ENCODE measurements at regions not wholly inside any gene's neighbourhood (a gene's known extent, or its start where the extent isn't known, plus 50 kb on each side); places are given as distances from the start of the nearest gene placed in this dataset.

DNA sequence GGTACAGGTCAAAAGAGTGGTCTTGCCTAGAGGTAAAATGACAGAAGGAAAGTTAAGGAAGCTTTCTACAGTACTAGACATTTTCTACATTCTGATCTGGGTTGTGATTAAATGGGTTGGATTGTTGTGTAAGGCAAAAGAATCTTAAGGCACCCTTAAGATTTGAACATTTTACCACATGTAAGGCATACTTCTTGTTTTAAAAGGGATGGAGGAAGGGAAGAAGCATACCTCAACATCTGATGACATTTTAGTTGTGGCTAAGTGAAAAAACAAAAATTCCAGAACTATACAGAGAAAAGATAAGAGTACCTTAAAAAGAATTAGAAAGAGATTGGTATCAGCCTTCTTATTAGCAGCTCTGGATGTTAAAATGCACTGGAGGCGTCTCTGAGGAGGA, 356.0 kb upstream of the CADM1 start:
- WGBS, 2 donors, result 90 to 95% methylated on average over 1 of the region's 1 CpG
- TF ChIP-seq POLR2AphosphoS5 (IDR thresholded peaks at IDR 0.05) (no peak), POLR2A (IDR thresholded peaks at IDR 0.05) (no peak), EP300 (IDR thresholded peaks at IDR 0.05) (no peak)
- TF ChIP-seq, protein P1, sequence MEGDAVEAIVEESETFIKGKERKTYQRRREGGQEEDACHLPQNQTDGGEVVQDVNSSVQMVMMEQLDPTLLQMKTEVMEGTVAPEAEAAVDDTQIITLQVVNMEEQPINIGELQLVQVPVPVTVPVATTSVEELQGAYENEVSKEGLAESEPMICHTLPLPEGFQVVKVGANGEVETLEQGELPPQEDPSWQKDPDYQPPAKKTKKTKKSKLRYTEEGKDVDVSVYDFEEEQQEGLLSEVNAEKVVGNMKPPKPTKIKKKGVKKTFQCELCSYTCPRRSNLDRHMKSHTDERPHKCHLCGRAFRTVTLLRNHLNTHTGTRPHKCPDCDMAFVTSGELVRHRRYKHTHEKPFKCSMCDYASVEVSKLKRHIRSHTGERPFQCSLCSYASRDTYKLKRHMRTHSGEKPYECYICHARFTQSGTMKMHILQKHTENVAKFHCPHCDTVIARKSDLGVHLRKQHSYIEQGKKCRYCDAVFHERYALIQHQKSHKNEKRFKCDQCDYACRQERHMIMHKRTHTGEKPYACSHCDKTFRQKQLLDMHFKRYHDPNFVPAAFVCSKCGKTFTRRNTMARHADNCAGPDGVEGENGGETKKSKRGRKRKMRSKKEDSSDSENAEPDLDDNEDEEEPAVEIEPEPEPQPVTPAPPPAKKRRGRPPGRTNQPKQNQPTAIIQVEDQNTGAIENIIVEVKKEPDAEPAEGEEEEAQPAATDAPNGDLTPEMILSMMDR (IDR thresholded peaks at IDR 0.05), result no peak
- no peaks in the 10 kb centered on the region for H3K36me3 ChIP-seq
- H3K27ac ChIP-seq, result no peak overlapping the region
- DNase-seq, result no peak
- H3K4me1 ChIP-seq, result no peaks in the 10 kb centered on the region
- H3K27me3 ChIP-seq, result no peaks in the 10 kb centered on the region
- H3K9me3 ChIP-seq, result peaks cover 0 to 6% (median 2%) of the 10 kb centered on the region in 4 donors
- intact Hi-C loops (cut with DNase I), result no loop called here
- no peak overlapping the region for H3K4me3 ChIP-seq

DNA sequence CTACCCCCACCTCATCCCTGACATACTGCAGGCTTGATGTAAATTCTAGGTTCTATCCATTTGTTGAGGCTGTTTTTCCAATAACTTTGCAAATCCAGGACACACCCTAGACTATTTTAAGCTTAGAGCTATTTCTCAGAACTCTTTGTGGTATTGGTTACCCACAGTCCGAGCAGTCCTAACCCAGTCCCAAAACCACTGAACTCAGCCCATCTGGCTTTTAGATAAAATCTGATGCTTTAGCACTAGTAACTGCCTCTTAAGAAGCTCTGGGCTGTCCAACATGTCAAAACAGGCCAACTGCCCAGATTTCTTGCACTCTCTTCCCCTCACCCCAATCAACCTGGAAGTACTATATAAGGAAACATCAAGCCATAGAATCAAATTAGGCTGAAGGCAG, 344.4 kb upstream of the CADM1 start:
- H3K9me3 ChIP-seq, result no peaks in the 10 kb centered on the region
- TF ChIP-seq POLR2AphosphoS5 (IDR thresholded peaks at IDR 0.05), result no peak
- no peak for TF ChIP-seq EP300 (IDR thresholded peaks at IDR 0.05)
- TF ChIP-seq POLR2A (IDR thresholded peaks at IDR 0.05), result no peak
- TF ChIP-seq, protein P1 (IDR thresholded peaks at IDR 0.05), result no peak
- no peaks in the 10 kb centered on the region for H3K36me3 ChIP-seq
- no peak overlapping the region for H3K4me3 ChIP-seq
- intact Hi-C loops (cut with DNase I), result no loop called here
- 33 to 69% methylated on average over 1 of the region's 1 CpG for WGBS, 2 donors
- peaks cover 0 to 19% (median 15%) of the 10 kb centered on the region in 4 donors for H3K4me1 ChIP-seq
- no peak for DNase-seq
- no peaks in the 10 kb centered on the region for H3K27me3 ChIP-seq
- H3K27ac ChIP-seq, result no peak overlapping the region

DNA sequence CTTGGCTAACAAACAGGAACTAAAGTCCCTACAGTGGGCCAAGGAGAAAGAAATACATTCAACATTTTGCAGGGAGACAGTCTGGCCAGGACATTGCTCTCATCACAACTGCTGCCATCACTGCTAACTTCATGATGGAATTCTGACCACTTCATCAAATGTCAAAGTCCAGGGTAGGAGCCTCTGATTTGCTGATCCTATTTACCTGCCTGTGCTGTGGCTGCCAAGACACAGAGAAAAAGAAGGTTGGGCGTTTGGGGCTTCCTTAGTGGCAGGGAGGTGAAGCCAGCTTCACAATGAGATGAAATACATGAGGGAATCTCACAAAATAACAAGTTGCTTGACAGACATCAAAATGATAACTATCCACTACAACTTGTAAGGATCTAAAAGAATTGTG, 343.9 kb upstream of the CADM1 start:
- DNase-seq, result no peak
- Histone ChIP-seq H3K4me3 (no peak overlapping the region), H3K36me3 (no peaks in the 10 kb centered on the region), H3K27me3 (no peaks in the 10 kb centered on the region), H3K27ac (peak overlapping the region in 1 of 4 donors; percentile 25), H3K9me3 (no peaks in the 10 kb centered on the region), H3K4me1 (peaks cover 0 to 19% (median 15%) of the 10 kb centered on the region in 4 donors)
- TF ChIP-seq, protein P1 (IDR thresholded peaks at IDR 0.05), result no peak
- TF ChIP-seq EP300 (IDR thresholded peaks at IDR 0.05) (no peak), POLR2AphosphoS5 (IDR thresholded peaks at IDR 0.05) (no peak), POLR2A (IDR thresholded peaks at IDR 0.05) (no peak)
- 5 to 20% methylated on average over 1 of the region's 1 CpG for WGBS, 2 donors
- intact Hi-C loops (cut with DNase I), result no loop called here

DNA sequence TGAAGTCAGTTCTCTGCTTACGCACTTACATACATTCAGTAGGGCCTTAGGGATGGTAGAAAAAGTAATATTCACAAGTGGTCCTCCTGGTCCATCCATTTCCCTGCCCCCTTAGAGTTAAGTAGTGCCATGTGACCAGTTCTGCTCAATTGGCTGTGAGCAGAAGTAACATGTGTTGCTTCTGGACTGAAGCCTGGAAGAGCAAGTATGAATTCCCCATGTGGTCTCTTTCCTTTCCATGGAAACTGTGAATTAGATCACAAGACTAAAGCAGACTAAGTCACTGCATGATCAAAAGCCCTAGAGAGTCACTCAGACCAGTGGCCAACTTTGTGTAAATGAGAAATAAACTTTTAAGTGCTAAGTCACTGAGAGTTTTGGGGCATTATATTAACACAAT, 341.7 kb upstream of the CADM1 start:
- DNase-seq, result no peak
- intact Hi-C loops (cut with DNase I), result no loop called here
- WGBS, 2 donors, result 96 to 100% methylated on average over 1 of the region's 1 CpG
- Histone ChIP-seq H3K27me3 (no peaks in the 10 kb centered on the region), H3K27ac (no peak overlapping the region), H3K9me3 (no peaks in the 10 kb centered on the region), H3K4me3 (no peak overlapping the region), H3K4me1 (peaks cover 0 to 19% (median 15%) of the 10 kb centered on the region in 4 donors), H3K36me3 (no peaks in the 10 kb centered on the region)
- TF ChIP-seq POLR2AphosphoS5 (IDR thresholded peaks at IDR 0.05), result no peak
- TF ChIP-seq, protein P1 (IDR thresholded peaks at IDR 0.05), result no peak
- no peak for TF ChIP-seq EP300 (IDR thresholded peaks at IDR 0.05)

DNA sequence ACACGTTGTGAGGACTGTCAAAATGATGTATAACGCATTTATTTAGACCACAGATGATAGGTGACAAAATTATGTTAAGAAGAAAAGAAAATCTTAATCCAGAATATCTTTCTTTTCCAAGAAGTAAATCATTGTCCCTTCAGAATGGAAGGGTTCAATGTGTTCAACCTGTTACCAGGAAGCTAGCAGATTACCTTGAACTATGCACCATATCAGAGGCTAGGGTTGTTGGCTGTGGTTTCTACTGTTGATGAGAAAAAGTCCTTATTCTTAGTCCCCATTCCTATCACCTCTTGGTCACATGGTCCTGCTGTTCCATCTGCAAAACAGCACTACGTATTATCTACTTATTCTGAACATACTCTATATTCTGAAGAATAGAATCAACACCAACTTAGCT, 339.5 kb upstream of the CADM1 start:
- Histone ChIP-seq H3K27me3 (no peaks in the 10 kb centered on the region), H3K4me3 (no peak overlapping the region), H3K27ac (no peak overlapping the region), H3K36me3 (no peaks in the 10 kb centered on the region), H3K4me1 (peaks cover 0 to 18% (median 14%) of the 10 kb centered on the region in 4 donors), H3K9me3 (no peaks in the 10 kb centered on the region)
- DNase-seq, result no peak
- TF ChIP-seq POLR2AphosphoS5 (IDR thresholded peaks at IDR 0.05), result no peak
- TF ChIP-seq EP300 (IDR thresholded peaks at IDR 0.05), result no peak
- TF ChIP-seq, protein P1 (IDR thresholded peaks at IDR 0.05), result no peak
- no peak for TF ChIP-seq POLR2A (IDR thresholded peaks at IDR 0.05)
- 40 to 66% methylated on average over 3 of the region's 3 CpGs for WGBS, 2 donors
- intact Hi-C loops (cut with DNase I), result no loop called here
